SK-MEL-5 (cell line): ENCODE measurements at regions not wholly inside any gene's neighbourhood (a gene's known extent, or its start where the extent isn't known, plus 50 kb on each side); places are given as distances from the start of the nearest gene placed in this dataset.
A peak's percentile ranks its signal among the peaks of the same experiment; 100 is the strongest.

Experiments
- DNase-seq: peaks from one replicate; pipeline ENCODE4 v3.0.0-alpha.2; 2016; ENCODE audit warnings: low read depth, low spot score
- in situ Hi-C: cut with HindIII; loops from 2 replicates; pipeline ENCODE4 v1.10.0; 2016; ENCODE audit warnings: low sequenced_read_pairs, high pct_unique_total_duplicates, low pct_unique_long_range_greater_than_20kb

- in situ Hi-C loops: no loop called here
- peak; percentile 97 for DNase-seq
These were observed 285.8 kb upstream of the GYPC start for GRCh38 chr2:126370201-126370600.

GRCh38 chr2:126372406-126372805, 283.6 kb upstream of the GYPC start:
- in situ Hi-C loops: no loop called here
- DNase-seq: no peak

DNA sequence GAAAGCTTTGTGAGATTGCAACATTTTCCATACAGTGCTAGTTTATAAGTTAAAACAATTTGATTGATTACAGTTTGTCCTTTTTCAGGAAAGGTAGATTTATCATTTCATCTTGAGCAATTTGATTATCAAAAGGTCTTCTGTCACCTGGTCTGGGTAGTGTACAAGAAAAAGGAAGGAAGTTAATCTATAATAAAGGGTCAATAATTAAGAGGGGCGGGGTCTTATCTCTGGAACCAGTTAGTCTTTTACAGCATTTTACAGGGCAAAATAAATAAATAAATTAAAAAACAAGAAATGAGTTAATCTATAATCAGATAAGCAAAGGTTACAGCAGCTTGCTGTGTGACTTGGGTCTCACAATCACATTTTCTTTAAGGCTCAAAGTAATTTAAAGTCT, 277.8 kb upstream of the GYPC start:
- no peak for DNase-seq
- in situ Hi-C loops: no loop called here

DNA sequence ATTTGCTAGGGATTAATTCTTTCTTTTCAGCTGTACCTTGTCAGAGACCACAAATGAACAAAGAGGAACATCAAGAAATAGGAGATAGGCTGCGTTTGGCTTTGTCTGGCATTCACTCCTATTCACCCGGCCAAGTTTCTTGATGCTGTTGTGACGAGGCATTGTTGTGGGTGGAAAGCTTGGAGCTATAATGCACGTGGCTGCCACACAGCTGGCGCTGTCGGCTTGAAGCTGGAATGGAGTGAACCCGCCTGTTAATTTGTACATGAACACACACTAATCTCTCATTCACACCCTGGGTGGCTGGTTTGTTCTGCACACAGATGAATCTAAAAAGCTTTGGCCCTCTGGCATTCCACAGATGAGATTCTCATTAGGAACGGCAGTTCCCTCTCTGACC, 274.9 kb upstream of the GYPC start:
- DNase-seq: no peak
- in situ Hi-C loops: no loop called here

- in situ Hi-C loops: no loop called here
- DNase-seq: no peak
These were observed 273.0 kb upstream of the GYPC start for GRCh38 chr2:126382998-126383397.

DNA sequence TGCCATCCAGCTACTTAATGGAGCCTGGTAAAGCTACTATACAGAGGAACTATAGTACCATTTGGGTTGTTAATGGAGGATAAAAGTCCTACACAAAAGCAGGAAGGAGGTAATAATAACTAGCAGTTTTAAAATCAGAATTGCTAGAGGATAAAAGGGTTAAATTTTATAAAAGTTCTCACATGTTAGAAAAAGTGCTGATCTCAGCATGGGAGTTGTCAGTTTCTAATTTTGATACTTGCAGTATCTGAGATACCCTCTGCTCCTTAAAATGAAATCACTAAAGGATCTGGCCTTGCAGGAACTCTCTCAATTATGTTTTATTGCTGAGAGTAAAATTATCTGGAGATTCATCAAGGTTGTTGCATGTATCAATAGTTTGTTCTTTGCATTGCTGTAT, 272.2 kb upstream of the GYPC start:
- no peak for DNase-seq
- in situ Hi-C loops: no loop called here

DNA sequence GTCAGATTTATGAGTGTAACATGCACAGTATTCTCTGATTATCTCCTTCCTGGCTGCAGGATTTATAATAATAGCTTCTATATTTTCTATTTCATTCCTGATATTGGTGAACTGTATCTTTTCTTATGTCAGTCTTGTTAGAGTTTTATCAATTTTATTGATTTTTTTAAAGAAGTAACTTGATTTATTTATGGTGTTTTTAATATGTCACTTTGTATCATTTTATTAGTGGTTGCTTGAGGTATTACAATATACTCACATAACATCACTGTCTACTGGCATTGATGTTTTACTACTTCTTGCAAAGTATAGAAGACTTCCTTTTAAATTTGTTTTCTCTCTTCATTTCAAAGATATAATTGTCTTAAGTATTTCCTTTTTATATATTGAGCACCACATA, 270.5 kb upstream of the GYPC start:
- DNase-seq: no peak
- in situ Hi-C loops: no loop called here

DNA sequence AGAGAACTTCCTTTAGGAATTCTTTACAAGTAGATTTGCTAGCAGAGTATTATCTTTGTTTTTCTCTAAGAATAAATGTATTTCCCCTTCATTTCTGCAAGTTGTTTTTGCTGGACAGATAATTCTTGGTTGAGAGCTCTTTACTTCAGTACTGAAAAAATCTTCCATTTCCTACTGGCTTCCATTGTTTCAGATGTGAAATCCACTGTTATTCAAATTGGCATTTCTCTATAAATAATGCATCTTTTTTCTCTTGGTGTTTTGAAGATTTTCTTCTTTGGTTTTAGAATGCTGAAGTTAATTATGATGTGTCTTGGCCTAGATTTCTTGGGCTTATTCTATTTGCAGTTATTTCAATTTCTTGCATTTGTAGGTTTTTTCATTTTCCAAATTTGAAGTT, 270.0 kb upstream of the GYPC start:
- in situ Hi-C loops: no loop called here
- DNase-seq: no peak

DNA sequence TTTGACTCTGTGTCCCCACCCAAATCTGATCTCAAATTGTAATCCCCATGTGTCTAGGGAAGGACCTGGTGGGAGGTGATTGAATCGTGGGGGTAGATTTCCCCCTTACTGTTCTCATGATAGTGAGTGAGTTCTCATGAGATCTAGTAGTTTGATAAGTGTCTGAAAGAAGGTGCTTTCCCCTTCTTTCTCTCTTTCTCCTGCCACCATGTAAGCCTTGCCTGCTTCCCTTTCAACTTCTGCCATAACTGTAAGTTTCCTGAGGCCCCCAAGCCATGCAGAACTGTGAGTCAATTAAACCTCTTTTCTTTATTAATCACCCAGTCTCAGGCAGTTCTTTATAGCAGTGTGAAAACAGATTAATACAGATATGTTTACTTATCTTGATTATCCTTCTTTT, 266.5 kb upstream of the GYPC start:
- in situ Hi-C loops: no loop called here

GRCh38 chr2:126392889-126393288, 263.1 kb upstream of the GYPC start:
- DNase-seq: no peak

More for the DNA sequence above, 266.5 kb upstream of the GYPC start:
- no peak for DNase-seq

GRCh38 chr2:126399001-126399400, 257.0 kb upstream of the GYPC start:
- in situ Hi-C loops: no loop called here
- peak; percentile 17 for DNase-seq

More at GRCh38 chr2:126392889-126393288, 263.1 kb upstream of the GYPC start:
- in situ Hi-C loops: no loop called here

GRCh38 chr2:126403039-126403628, 252.8 kb upstream of the GYPC start:
- no peak for DNase-seq
- in situ Hi-C loops: no loop called here

- no peak for DNase-seq
- in situ Hi-C loops: no loop called here
These were observed 249.7 kb upstream of the GYPC start for GRCh38 chr2:126406267-126406666.

- in situ Hi-C loops: no loop called here
- no peak for DNase-seq
These were observed 247.3 kb upstream of the GYPC start for GRCh38 chr2:126408671-126409070.

GRCh38 chr2:126409850-126410249, 246.1 kb upstream of the GYPC start:
- in situ Hi-C loops: no loop called here
- DNase-seq: no peak

- in situ Hi-C loops: no loop called here
- no peak for DNase-seq
These were observed 242.9 kb upstream of the GYPC start for GRCh38 chr2:126413079-126413478.

DNA sequence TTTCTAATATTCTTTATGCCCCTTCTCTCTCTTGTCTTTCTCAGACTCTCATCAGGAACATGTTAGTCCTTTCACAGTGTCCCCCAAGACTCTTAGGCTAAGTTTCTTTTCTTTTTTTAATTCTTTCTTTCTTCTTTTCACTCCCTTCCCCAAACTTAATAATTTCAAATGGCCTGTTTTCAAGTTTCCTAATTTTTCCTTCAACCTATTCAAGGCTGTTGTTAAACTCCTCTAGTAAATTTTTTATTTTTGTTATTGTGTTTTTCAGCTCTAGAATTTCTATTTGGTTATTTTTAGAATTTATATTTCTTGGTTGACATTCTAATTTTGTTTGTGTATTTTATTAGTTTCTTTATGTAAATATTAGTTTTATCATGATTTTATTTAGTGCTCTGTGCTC, 236.6 kb upstream of the GYPC start:
- DNase-seq: no peak
- in situ Hi-C loops: no loop called here

GRCh38 chr2:126425943-126426342, 230.0 kb upstream of the GYPC start:
- in situ Hi-C loops: no loop called here
- no peak for DNase-seq

GRCh38 chr2:126429103-126429502, 226.9 kb upstream of the GYPC start:
- no peak for DNase-seq
- in situ Hi-C loops: no loop called here

DNA sequence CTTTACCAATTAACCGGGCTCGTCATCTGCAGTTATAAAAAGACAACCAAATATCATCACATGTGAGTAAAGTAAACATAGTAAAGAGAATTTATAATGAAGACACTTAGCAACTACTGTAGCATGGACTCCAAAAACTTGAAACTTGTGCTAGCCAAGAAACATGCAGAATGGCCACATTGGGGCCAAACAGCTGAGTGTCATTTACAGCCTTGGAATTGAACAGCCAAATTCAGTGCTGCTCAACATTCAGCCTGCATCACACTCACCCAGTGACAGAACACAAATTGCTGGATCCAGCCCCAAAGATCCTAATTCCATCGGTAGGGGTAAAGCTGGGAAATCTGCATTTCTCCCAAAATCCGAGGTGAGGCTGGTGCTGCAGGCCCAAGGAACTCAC, 224.8 kb upstream of the GYPC start:
- no peak for DNase-seq
- in situ Hi-C loops: no loop called here
